BE2C (cell line): ENCODE measurements at regions not wholly inside any gene's neighbourhood (a gene's known extent, or its start where the extent isn't known, plus 50 kb on each side); places are given as distances from the start of the nearest gene placed in this dataset.

Source experiments
- DNase-seq: peaks from one replicate; pipeline ENCODE4 v3.0.0-alpha.2; 2020
- H3K27me3 ChIP-seq: fragments of 250-450 bp; sonication (Bioruptor Pico); 2 replicates; pipeline ENCODE4 v1.5.1; 2020; ENCODE audit warnings: mild to moderate bottlenecking
- H3K36me3 ChIP-seq: fragments of 250-450 bp; sonication (Bioruptor Pico); 2 replicates; pipeline ENCODE4 v1.5.1; 2020; ENCODE audit warnings: mild to moderate bottlenecking
- H3K4me1 ChIP-seq: fragments of 250-450 bp; sonication (Bioruptor Pico); 2 replicates; pipeline ENCODE4 v1.5.1; 2020
- H3K4me3 ChIP-seq: 2 replicates; pipeline ENCODE4 v1.5.1; 2011; ENCODE audit warnings: low read depth, low read length
- H3K9me3 ChIP-seq: fragments of 250-450 bp; sonication (Bioruptor Pico); 2 replicates; pipeline ENCODE4 v1.5.1; 2020
- TF ChIP-seq, protein P1 (sequence below): IDR thresholded peaks from 2 replicates; pipeline ENCODE4 v1.5.1; 2012; ENCODE audit warnings: mild to moderate bottlenecking, low read depth, low read length

DNA sequence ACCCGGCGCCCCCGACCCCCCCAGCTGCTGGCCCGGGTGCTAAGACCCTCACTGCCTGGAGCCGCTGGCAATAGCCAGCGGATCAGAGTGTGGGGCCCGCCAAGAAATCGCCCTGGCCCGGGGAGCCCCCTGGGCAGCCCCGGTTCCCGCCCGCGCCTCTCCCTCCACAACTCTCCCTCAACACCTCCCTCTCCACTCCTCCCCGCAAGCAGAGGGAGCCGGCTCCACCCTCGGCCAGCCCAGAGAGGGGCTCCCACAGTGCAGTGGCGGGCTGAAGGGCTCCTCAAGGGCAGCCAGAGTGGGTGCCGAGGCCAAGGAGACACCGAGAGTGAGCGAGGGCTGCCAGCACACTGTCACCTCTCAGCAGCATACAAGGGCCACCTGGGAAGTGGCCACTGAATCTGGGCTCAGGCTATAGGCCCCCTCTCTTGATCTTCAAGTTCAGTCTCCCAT lies 385.5 kb downstream of the SEC14L1 start:
- no peak overlapping the region for H3K4me3 ChIP-seq
- no peaks in the 10 kb centered on the region; the same call in 1 of the 2 replicates for H3K4me1 ChIP-seq
- no peaks in the 10 kb centered on the region for H3K9me3 ChIP-seq
- no peaks in the 10 kb centered on the region for H3K36me3 ChIP-seq
- DNase-seq, result no peak
- H3K27me3 ChIP-seq, result no peaks in the 10 kb centered on the region
- TF ChIP-seq, protein P1, sequence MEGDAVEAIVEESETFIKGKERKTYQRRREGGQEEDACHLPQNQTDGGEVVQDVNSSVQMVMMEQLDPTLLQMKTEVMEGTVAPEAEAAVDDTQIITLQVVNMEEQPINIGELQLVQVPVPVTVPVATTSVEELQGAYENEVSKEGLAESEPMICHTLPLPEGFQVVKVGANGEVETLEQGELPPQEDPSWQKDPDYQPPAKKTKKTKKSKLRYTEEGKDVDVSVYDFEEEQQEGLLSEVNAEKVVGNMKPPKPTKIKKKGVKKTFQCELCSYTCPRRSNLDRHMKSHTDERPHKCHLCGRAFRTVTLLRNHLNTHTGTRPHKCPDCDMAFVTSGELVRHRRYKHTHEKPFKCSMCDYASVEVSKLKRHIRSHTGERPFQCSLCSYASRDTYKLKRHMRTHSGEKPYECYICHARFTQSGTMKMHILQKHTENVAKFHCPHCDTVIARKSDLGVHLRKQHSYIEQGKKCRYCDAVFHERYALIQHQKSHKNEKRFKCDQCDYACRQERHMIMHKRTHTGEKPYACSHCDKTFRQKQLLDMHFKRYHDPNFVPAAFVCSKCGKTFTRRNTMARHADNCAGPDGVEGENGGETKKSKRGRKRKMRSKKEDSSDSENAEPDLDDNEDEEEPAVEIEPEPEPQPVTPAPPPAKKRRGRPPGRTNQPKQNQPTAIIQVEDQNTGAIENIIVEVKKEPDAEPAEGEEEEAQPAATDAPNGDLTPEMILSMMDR, result no peak

DNA sequence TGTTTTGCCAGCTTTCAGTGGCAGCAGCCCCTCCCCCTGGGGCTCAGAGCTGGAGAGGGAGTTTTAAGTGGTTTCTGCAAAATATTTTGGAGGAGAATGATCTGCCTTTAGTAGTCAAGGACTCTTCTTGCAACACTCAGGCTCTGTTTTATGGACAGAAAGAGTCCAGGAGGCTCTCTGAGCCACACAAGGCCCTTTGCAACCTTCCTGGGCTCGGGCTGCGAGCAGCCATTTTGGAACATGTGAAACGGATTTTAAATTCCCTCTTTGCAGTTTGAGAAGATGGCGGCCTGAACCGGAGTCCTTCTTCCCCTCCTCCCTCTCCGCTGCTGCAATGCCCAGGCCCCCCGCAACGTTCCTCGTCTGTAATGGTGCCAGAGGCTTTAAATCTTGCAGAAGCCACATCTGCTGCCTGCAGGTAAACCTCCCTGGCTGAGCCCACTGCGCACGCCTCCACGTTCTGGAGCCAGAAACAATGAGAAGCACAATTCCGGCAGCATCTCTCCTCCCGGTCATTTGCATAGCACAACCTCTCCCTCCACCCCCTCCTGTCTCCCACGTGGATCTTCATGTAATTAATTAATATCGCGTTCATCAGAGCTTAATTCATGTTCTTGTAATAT lies 386.1 kb downstream of the SEC14L1 start:
- Histone ChIP-seq H3K4me3 (no peak overlapping the region), H3K36me3 (no peaks in the 10 kb centered on the region), H3K27me3 (no peaks in the 10 kb centered on the region), H3K9me3 (no peaks in the 10 kb centered on the region), H3K4me1 (no peaks in the 10 kb centered on the region; the same call in 1 of the 2 replicates)
- TF ChIP-seq, protein P1, result no peak
- DNase-seq, result no peak

DNA sequence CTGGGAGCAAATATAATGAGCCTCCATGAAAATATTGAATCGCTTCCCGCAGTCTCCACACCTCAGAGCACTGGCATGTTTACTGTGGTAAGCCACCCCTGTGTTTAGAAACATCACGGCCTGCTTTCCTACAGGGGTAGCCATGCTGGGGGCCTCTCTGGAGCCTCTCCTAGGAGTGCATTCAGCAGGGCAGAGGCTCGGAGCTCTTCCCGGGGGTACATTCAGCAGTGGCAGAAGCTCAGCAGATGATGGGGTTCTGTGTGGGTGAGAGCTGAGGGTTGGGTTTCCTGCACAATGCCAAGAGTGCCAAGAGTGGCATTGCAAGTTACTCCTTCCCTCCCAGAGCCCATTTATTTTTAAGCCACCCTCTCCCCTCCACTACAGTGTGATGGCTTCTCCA lies 386.6 kb downstream of the SEC14L1 start:
- Histone ChIP-seq H3K27me3 (no peaks in the 10 kb centered on the region), H3K36me3 (no peaks in the 10 kb centered on the region), H3K4me3 (no peak overlapping the region), H3K4me1 (no peaks in the 10 kb centered on the region; the same call in 1 of the 2 replicates), H3K9me3 (no peaks in the 10 kb centered on the region)
- DNase-seq, result no peak
- TF ChIP-seq, protein P1, result no peak

DNA sequence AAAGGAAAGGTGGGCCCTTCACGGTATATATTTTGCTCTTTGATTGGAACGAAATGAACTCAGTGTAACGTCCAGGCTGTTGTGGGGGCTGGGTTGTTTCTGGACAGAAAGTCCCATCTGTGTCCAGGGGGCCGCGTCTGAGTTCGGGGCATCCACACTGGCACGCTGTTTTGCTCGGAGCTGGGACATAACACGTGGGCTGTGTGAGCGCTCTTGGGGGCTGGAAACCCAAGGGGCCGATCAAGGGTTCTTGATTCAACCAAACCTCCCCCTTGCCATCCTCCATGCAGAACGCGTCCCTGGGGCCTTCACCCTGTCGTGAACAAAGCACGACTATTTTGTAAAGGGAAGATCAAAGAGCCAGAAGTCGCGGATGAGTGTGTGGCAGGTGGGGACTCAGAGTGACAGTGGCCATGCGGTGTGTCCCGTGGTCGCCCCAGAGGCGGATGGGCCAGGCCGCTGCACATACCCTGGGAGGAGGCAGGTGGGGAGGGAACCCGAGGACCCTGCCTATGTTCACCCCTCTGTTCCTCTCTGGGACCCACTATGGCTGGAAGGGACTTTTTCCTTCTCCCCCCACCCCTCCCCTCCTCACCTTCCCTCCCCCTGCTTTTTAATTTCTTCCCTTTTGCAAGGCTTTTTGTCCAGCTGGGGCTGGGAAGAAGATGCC lies 387.2 kb downstream of the SEC14L1 start:
- DNase-seq, result no peak
- Histone ChIP-seq H3K36me3 (no peaks in the 10 kb centered on the region), H3K4me1 (no peaks in the 10 kb centered on the region; the same call in 1 of the 2 replicates), H3K4me3 (peak overlapping the region; percentile 62), H3K27me3 (no peaks in the 10 kb centered on the region), H3K9me3 (no peaks in the 10 kb centered on the region)
- TF ChIP-seq, protein P1, result no peak

DNA sequence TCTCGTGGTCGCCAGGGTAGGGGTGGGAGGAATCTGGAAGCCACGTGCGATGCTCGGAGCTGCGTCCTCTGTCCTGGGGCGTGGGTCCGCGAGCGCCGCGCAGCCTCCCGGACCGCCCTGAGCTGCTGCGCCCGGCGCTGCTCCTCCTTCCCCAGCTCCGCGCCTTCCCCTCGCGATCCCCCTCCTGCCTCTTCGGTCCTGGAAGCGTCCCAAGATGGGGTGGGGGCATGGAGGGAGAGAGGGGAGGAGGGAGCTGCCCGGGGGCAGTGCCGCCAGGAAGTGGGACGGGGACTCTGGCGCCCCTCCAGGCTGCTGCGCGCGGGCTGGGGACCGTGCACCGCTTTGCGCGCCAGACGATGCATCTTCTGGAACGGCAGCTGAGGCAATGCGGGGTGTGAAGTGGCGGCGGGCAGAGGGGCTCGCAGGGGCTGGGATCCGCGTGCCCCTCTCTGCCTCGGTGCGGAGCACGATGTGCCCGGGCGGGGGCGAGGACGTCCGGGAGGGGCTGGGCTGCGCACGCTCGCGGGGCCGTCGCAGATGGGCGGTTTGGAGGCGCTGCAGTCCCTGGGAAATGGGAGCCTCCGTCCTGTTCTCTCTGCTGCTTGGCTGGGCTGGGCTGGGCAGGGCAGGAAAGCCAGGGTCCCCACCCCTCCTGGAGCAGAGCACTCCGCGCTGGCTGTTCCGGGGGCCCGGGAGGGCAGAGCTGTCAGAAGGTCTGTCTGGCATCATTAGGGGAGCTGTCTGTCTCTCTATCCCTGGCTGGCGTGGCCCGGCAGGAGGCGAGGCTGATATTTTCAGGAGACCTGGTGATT lies 388.0 kb downstream of the SEC14L1 start:
- Histone ChIP-seq H3K36me3 (no peaks in the 10 kb centered on the region), H3K4me1 (no peaks in the 10 kb centered on the region; the same call in 1 of the 2 replicates), H3K9me3 (no peaks in the 10 kb centered on the region), H3K4me3 (peak overlapping the region; percentile 62), H3K27me3 (no peaks in the 10 kb centered on the region)
- TF ChIP-seq, protein P1, result peak; percentile 45
- peak; percentile 89 for DNase-seq
